HCT116 (cell line): ENCODE measurements at regions not wholly inside any gene's neighbourhood (a gene's known extent, or its start where the extent isn't known, plus 50 kb on each side); places are given as distances from the start of the nearest gene placed in this dataset.

Source experiments
- ATAC-seq: fragments of 200-7000 bp; cut with Tn5 transposase; 2 replicates; pipeline ENCODE4 v1.9.1; 2020; ENCODE audit warnings: mild to moderate bottlenecking, moderate library complexity
- BruUV-seq: library from RNA; stranded (reverse); fragments of 400-500 nt; replicated peaks from 2 replicates; lab custom pipeline; 2021; lab: Mats Ljungman, UMichigan
- CTCF ChIA-PET: fragments of 300-600 bp; sonication (Branson Sonifier 250); formaldehyde crosslinking; loops from one replicate; lab custom pipeline; 2021; ENCODE audit warnings: antibody characterized with exemption; lab: Charles Lee
- POLR2A ChIA-PET: fragments of 300-600, 350-600 bp; sonication (Branson Sonifier 250); formaldehyde crosslinking; loops from one replicate; lab custom pipeline; 2021; ENCODE audit warnings: antibody characterized with exemption; lab: Charles Lee
- RAD21 ChIA-PET, 2 experiments: fragments of 300-600 bp; sonication (Branson Sonifier 250); formaldehyde crosslinking; loops; one replicate each; lab custom pipeline; 2023; ENCODE audit warnings: low total read pairs in 2 of 2; ENCODE audit not compliant: uncharacterized antibody in 2 of 2, unreplicated experiment in 2 of 2, low non-redundant PET in 1 of 2; lab: Charles Lee
- DNase-seq: peaks from one replicate; pipeline ENCODE4 v3.0.0-alpha.2; 2010; ENCODE audit warnings: low read depth, low spot score
- H2AFZ ChIP-seq: fragments of 200-600 bp; shearing (Covaris generic), sonication (generic); 2 replicates; pipeline ENCODE4 v1.6.1; 2017; ENCODE audit warnings: low read depth, mixed run types, mixed read lengths, antibody characterized with exemption, low read length; ENCODE audit not compliant: poor library complexity, severe bottlenecking
- H3K27ac ChIP-seq: 2 replicates; pipeline ENCODE4 v1.5.1; 2012; ENCODE audit warnings: low read depth, low read length
- H3K27me3 ChIP-seq: fragments of 200-600 bp; sonication (generic); 2 replicates; pipeline ENCODE4 v1.6.1; 2016; ENCODE audit warnings: mixed run types, low read length, mixed read lengths; ENCODE audit not compliant: insufficient read depth
- H3K36me3 ChIP-seq, 2 experiments: fragments of 200-500 bp in 1 of 2; fragments of 200-600 bp in 1 of 2; sonication (Bioruptor generic) in 1 of 2; sonication (generic) in 1 of 2; 2 replicates each; pipeline versions ENCODE4 v1.5.1 to v1.6.1; 2014 to 2016; ENCODE audit warnings: low read length in 2 of 2, inconsistent platforms in 1 of 2, mixed read lengths in 1 of 2, mixed run types in 1 of 2; ENCODE audit not compliant: insufficient read depth in 2 of 2, control insufficient read depth in 1 of 2
- H3K4me1 ChIP-seq, 2 experiments: fragments of 200-600 bp in 1 of 2; sonication (generic) in 1 of 2; 2 replicates each; pipeline versions ENCODE4 v1.5.1 to v1.6.1; 2012 to 2017; ENCODE audit warnings: low read length in 2 of 2, inconsistent platforms in 1 of 2, mild to moderate bottlenecking in 1 of 2, mixed read lengths in 1 of 2, mixed run types in 1 of 2, moderate library complexity in 1 of 2; ENCODE audit not compliant: insufficient read depth in 2 of 2, control insufficient read depth in 1 of 2
- H3K4me2 ChIP-seq: fragments of 200-600 bp; sonication (generic); 2 replicates; pipeline ENCODE4 v1.6.1; 2017; ENCODE audit warnings: mixed run types, low read length, mixed read lengths
- H3K4me3 ChIP-seq, 2 experiments: fragments of 200-600 bp in 1 of 2; sonication (generic) in 1 of 2; replicated peaks in 1 of 2; 2 replicates each; pipeline ENCODE4 v1.5.1; 2011 to 2016; ENCODE audit warnings: low read length in 2 of 2, control low read depth in 1 of 2, low read depth in 1 of 2, mild to moderate bottlenecking in 1 of 2, mixed read lengths in 1 of 2, mixed run types in 1 of 2
- H3K79me2 ChIP-seq: fragments of 200-600 bp; sonication (generic); 2 replicates; pipeline ENCODE4 v1.6.1; 2017; ENCODE audit warnings: mild to moderate bottlenecking, mixed run types, low read length, moderate library complexity, mixed read lengths; ENCODE audit not compliant: insufficient read depth
- H3K9ac ChIP-seq: fragments of 200-600 bp; sonication (generic); 2 replicates; pipeline ENCODE4 v1.6.1; 2016; ENCODE audit warnings: low read length, mixed read lengths
- H3K9me2 ChIP-seq: fragments of 200-600 bp; sonication (generic), shearing (Covaris generic); 2 replicates; pipeline ENCODE4 v1.6.1; 2017; ENCODE audit warnings: mixed run types, mild to moderate bottlenecking, moderate library complexity; ENCODE audit not compliant: insufficient read depth
- H3K9me3 ChIP-seq, 2 experiments: fragments of 200-500 bp in 1 of 2; fragments of 200-600 bp in 1 of 2; sonication (Bioruptor generic) in 1 of 2; sonication (generic) in 1 of 2; 2 replicates each; pipeline ENCODE4 v1.6.1; 2014 to 2017; ENCODE audit warnings: low read length in 2 of 2, mixed read lengths in 2 of 2, inconsistent platforms in 1 of 2, low read depth in 1 of 2, mild to moderate bottlenecking in 1 of 2, mixed run types in 1 of 2, moderate library complexity in 1 of 2; ENCODE audit not compliant: control insufficient read depth in 1 of 2, insufficient read depth in 1 of 2
- H4K20me1 ChIP-seq: fragments of 200-600 bp; sonication (generic), shearing (Covaris generic); 2 replicates; pipeline ENCODE4 v1.6.1; 2017; ENCODE audit warnings: mixed run types, mild to moderate bottlenecking, moderate library complexity; ENCODE audit not compliant: insufficient read depth
- ELF1 ChIP-seq: IDR thresholded peaks from 2 replicates; pipeline ENCODE4 v1.6.1; 2012; ENCODE audit warnings: low read depth, borderline replicate concordance
- EZH2 ChIP-seq: fragments of 200-600 bp; sonication (generic); IDR thresholded peaks from 2 replicates; pipeline ENCODE4 v1.6.1; 2017; ENCODE audit warnings: antibody characterized with exemption, mixed run types
- EZH2phosphoT487 ChIP-seq: fragments of 200-600 bp; IDR thresholded peaks from 2 replicates; pipeline ENCODE4 v1.6.1; 2018; ENCODE audit warnings: antibody characterized with exemption, borderline replicate concordance
- FOSL1 ChIP-seq: IDR thresholded peaks from 2 replicates; pipeline ENCODE4 v1.6.1; 2012; ENCODE audit warnings: low read depth
- POLR2A ChIP-seq: IDR thresholded peaks from 2 replicates; pipeline ENCODE4 v1.7.0; 2011; ENCODE audit warnings: borderline replicate concordance; ENCODE audit not compliant: insufficient read depth, insufficient read length; ENCODE audit errors: extremely low read depth
- SIN3A ChIP-seq: IDR thresholded peaks from 2 replicates; pipeline ENCODE4 v1.6.1; 2012; ENCODE audit warnings: low read depth
- TCF7L2 ChIP-seq: IDR thresholded peaks from 2 replicates; pipeline ENCODE4 v1.7.0; 2011; ENCODE audit warnings: borderline replicate concordance, inconsistent platforms; ENCODE audit not compliant: insufficient read depth, insufficient read length; ENCODE audit errors: extremely low read depth
- YY1 ChIP-seq: IDR thresholded peaks from 2 replicates; pipeline ENCODE4 v1.6.1; 2011; ENCODE audit warnings: low read length, low read depth, moderate library complexity, mild to moderate bottlenecking; ENCODE audit not compliant: insufficient replicate concordance; ENCODE audit errors: extremely low read depth
- ZFX ChIP-seq: fragments of 450-650 bp; IDR thresholded peaks from 2 replicates; pipeline ENCODE4 v1.6.1; 2017
- intact Hi-C: fragments of 100-400 bp; cut with micrococcal nuclease; formaldehyde crosslinking; loops from 2 replicates; pipeline ENCODE4 v1.10.0; 2022
- TF ChIP-seq, protein P1 (sequence below): IDR thresholded peaks from 2 replicates; pipeline ENCODE4 v1.6.1; 2011; ENCODE audit warnings: mild to moderate bottlenecking, low read length, moderate library complexity; ENCODE audit not compliant: insufficient replicate concordance; ENCODE audit errors: extremely low read depth
- TF ChIP-seq, protein P2 (sequence below): IDR thresholded peaks from 2 replicates; pipeline ENCODE4 v1.6.1; 2012

DNA sequence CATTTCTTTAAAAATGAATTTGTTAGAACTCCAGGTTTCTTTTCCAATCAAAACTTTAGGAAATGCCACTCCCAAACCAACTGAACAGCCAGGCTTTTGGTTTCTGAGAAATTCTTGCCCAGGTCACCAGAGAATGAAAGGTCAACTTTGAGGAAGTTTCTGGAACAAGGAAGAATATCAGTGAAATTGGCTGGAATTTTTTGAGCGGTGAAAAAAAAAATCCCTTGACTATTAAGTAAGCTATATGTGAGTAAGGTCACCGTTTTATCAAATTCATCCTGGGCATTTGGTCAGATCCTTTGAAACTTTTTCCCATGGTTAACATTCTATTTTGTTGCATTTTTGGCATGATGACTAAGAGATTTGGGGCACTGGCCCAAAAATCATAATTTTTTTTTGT lies 469.3 kb downstream of the LTN1 start (continued):
- TF ChIP-seq, protein P1, sequence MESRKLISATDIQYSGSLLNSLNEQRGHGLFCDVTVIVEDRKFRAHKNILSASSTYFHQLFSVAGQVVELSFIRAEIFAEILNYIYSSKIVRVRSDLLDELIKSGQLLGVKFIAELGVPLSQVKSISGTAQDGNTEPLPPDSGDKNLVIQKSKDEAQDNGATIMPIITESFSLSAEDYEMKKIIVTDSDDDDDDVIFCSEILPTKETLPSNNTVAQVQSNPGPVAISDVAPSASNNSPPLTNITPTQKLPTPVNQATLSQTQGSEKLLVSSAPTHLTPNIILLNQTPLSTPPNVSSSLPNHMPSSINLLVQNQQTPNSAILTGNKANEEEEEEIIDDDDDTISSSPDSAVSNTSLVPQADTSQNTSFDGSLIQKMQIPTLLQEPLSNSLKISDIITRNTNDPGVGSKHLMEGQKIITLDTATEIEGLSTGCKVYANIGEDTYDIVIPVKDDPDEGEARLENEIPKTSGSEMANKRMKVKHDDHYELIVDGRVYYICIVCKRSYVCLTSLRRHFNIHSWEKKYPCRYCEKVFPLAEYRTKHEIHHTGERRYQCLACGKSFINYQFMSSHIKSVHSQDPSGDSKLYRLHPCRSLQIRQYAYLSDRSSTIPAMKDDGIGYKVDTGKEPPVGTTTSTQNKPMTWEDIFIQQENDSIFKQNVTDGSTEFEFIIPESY, result no peak
- no peak for TF ChIP-seq SIN3A
- no peak for TF ChIP-seq ELF1
- TF ChIP-seq, protein P2, sequence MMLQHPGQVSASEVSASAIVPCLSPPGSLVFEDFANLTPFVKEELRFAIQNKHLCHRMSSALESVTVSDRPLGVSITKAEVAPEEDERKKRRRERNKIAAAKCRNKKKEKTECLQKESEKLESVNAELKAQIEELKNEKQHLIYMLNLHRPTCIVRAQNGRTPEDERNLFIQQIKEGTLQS, result no peak
- no peak for TF ChIP-seq POLR2A
- no peak for TF ChIP-seq TCF7L2
- TF ChIP-seq FOSL1, result no peak
- TF ChIP-seq EZH2phosphoT487, result no peak
- TF ChIP-seq YY1, result no peak

DNA sequence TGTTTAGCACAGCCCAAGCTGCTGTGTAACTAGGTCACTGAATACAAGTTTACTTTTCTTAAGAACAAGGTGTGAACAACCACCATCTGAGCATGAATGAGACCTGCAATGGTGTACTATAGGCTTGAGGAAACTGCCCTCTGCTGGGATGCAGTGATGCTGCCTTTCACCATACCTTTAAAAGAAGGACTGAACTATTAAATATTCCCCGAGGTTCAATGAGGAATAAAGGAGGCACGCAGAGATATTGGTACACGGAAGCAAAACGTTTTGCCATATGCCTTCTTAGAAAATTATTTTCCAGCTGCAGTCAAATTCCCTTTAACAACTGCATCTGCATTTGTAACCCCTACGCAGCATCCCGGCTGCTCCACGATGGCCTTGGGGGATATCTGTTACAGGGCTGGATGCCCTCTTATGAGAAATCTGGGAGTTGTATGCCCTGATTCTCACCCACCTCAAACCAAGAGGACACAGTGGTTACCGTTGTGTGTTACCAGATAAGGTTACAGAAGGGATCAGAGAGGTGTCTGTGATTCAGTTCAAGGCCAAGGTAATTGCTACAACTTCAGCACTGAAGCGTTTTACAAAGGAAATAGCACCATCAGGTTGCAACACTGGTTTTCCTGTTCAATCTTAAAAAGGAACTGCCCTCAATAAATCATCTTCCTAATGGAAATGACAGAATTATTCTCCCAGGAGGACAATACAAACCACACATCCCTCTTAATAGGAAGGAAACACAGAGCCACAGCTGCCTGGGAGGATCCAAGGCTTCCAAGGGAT lies 470.5 kb downstream of the LTN1 start:
- no peak overlapping the region for H2AFZ ChIP-seq
- no peaks in the 10 kb centered on the region for H3K27me3 ChIP-seq
- POLR2A ChIA-PET, result no interaction called here
- DNase-seq (no peak), ATAC-seq (no peak)
- peaks cover 7 to 21% of the 10 kb centered on the region in 2 experiments; a peak in 2 of 4 replicates for H3K9me3 ChIP-seq
- no peak overlapping the region for H3K27ac ChIP-seq
- no peak overlapping the region for H3K9ac ChIP-seq
- H3K36me3 ChIP-seq, result no peaks in the 10 kb centered on the region
- no peak overlapping the region for H3K4me3 ChIP-seq
- BruUV-seq, result no TSS peak
- H3K4me2 ChIP-seq, result no peak overlapping the region
- no peak for TF ChIP-seq FOSL1
- no peak for TF ChIP-seq EZH2
- TF ChIP-seq ZFX, result no peak
- TF ChIP-seq, all 23 proteins: peak for 0
- ChIA-PET RAD21 (no interaction called here), CTCF (no interaction called here)
- Histone ChIP-seq H3K4me1 (no peaks in the 10 kb centered on the region), H3K9me2 (no peaks in the 10 kb centered on the region), H4K20me1 (no peaks in the 10 kb centered on the region), H3K79me2 (no peaks in the 10 kb centered on the region)
- intact Hi-C loops, result no loop called here
